Ishikawa (cell line): ENCODE measurements at regions not wholly inside any gene's neighbourhood (a gene's known extent, or its start where the extent isn't known, plus 50 kb on each side); places are given as distances from the start of the nearest gene placed in this dataset.

Source experiments
- EP300 ChIP-seq: IDR thresholded peaks from 2 replicates; pipeline ENCODE4 v1.6.1; 2012; ENCODE audit warnings: borderline replicate concordance
- FOXM1 ChIP-seq: IDR thresholded peaks from 2 replicates; pipeline ENCODE4 v1.6.1; 2012; ENCODE audit warnings: low read depth, borderline replicate concordance
- NFIC ChIP-seq: IDR thresholded peaks from 2 replicates; pipeline ENCODE4 v1.6.1; 2012
- TCF12 ChIP-seq: IDR thresholded peaks from 2 replicates; pipeline ENCODE4 v1.6.1; 2012; ENCODE audit warnings: low read depth
- YY1 ChIP-seq: IDR thresholded peaks from 2 replicates; pipeline ENCODE4 v1.6.1; 2012; ENCODE audit warnings: low read depth
- ZBTB7A ChIP-seq: IDR thresholded peaks from 2 replicates; pipeline ENCODE4 v1.6.1; 2012; ENCODE audit warnings: low read depth

- TF ChIP-seq YY1 (no peak), FOXM1 (no peak), ZBTB7A (no peak)
Observed at GRCh38 chr5:9686216-9686615, 56.1 kb upstream of the TAS2R1 start.

DNA sequence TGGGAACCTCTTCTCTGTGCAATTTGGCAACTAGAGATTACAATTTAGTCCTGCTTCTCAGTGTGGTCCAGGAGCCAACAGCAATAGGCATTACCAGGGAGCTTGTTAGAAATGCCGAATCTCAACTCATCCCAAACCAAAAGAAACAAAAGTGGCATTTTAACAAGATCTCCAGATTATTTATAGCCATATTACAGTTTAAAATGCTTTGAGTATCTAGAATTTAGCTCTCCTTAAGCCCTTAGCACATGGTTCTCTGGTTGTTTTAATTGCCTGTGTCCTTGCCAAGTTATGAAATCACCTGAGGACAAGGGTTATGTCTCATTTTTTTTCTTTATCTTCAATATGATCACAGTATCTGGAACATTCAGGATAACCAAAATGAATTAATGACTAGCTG, 51.6 kb upstream of the TAS2R1 start:
- TF ChIP-seq NFIC (no peak), TCF12 (no peak), EP300 (no peak)
